ENCODE measurements at regions not wholly inside any gene's neighbourhood (a gene's known extent, or its start where the extent isn't known, plus 50 kb on each side); places are given as distances from the start of the nearest gene placed in this dataset.

- no peak for DNase-seq (ENCODE audit: low spot score)
- in situ Hi-C loops (cut with HindIII; ENCODE audit: low sequenced_read_pairs), result no loop called here
Measured at GRCh38 chr2:199707593-199708185, 143.3 kb downstream of the FTCDNL1 start.

GRCh38 chr2:199705538-199705937, 145.5 kb downstream of the FTCDNL1 start:
- in situ Hi-C loops (cut with HindIII; ENCODE audit: low sequenced_read_pairs), result no loop called here
- DNase-seq (ENCODE audit: low spot score), result no peak

- peak; percentile 18 for DNase-seq (ENCODE audit: low spot score)
- in situ Hi-C loops (cut with HindIII; ENCODE audit: low sequenced_read_pairs), result no loop called here
Measured at GRCh38 chr2:199704358-199705238, 146.4 kb downstream of the FTCDNL1 start.

GRCh38 chr2:199703199-199703598, 147.8 kb downstream of the FTCDNL1 start:
- in situ Hi-C loops (cut with HindIII; ENCODE audit: low sequenced_read_pairs), result no loop called here

GRCh38 chr2:199697469-199697868, 153.5 kb downstream of the FTCDNL1 start:
- in situ Hi-C loops (cut with HindIII; ENCODE audit: low sequenced_read_pairs), result no loop called here
- no peak for DNase-seq (ENCODE audit: low spot score)

More at GRCh38 chr2:199703199-199703598, 147.8 kb downstream of the FTCDNL1 start:
- no peak for DNase-seq (ENCODE audit: low spot score)

GRCh38 chr2:199696048-199696447, 154.9 kb downstream of the FTCDNL1 start:
- DNase-seq (ENCODE audit: low spot score), result no peak
- in situ Hi-C loops (cut with HindIII; ENCODE audit: low sequenced_read_pairs), result no loop called here

DNA sequence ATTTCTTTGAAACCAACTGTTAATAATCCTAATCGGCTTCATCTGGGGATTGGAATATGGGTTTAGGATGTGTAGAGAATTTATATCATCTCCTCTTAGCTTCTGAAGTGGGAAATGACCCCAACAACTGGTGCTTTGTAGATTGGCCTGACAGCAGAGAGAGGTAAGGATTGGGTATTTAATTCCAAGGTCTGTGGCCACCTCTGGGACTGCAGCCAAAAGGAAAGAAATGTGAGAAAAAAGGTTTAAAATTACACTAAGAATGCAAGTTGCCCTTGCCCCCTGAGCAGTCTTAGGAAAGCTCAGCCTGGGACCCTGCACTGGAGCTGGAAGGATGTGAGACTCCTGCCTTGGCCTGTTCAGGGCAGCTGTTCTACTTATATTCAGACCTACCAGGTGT, 157.1 kb downstream of the FTCDNL1 start:
- in situ Hi-C loops (cut with HindIII; ENCODE audit: low sequenced_read_pairs), result no loop called here
- no peak for DNase-seq (ENCODE audit: low spot score)

- no peak for DNase-seq (ENCODE audit: low spot score)
- in situ Hi-C loops (cut with HindIII; ENCODE audit: low sequenced_read_pairs), result no loop called here
Measured at GRCh38 chr2:199692489-199692888, 158.5 kb downstream of the FTCDNL1 start.

- in situ Hi-C loops (cut with HindIII; ENCODE audit: low sequenced_read_pairs), result no loop called here
- DNase-seq (ENCODE audit: low spot score), result no peak
Measured at GRCh38 chr2:199690225-199690624, 160.8 kb downstream of the FTCDNL1 start.

GRCh38 chr2:199685669-199686068, 165.3 kb downstream of the FTCDNL1 start:
- in situ Hi-C loops (cut with HindIII; ENCODE audit: low sequenced_read_pairs), result no loop called here
- DNase-seq (ENCODE audit: low spot score), result no peak

DNA sequence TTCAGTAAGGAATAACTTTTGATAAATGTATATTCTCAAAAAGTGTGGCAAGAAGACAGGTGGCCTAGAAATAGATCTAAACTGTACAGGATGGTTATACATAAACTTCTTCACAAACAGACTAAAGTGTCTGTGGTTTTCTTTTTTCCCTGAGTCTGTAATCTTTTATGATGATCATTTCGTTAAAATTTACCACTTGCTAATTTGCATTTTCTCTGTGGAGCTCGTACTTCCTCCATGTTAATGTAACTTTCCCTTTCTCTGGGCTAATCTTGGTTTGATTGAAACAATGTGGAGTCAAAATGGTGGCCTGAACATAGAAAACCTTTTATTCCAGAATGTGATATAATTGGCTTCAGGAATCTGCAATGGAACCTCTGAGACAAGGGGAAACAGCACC, 166.2 kb downstream of the FTCDNL1 start:
- no peak for DNase-seq (ENCODE audit: low spot score)
- in situ Hi-C loops (cut with HindIII; ENCODE audit: low sequenced_read_pairs), result no loop called here

GRCh38 chr2:199684168-199684567, 166.8 kb downstream of the FTCDNL1 start:
- DNase-seq (ENCODE audit: low spot score), result no peak
- in situ Hi-C loops (cut with HindIII; ENCODE audit: low sequenced_read_pairs), result no loop called here

DNA sequence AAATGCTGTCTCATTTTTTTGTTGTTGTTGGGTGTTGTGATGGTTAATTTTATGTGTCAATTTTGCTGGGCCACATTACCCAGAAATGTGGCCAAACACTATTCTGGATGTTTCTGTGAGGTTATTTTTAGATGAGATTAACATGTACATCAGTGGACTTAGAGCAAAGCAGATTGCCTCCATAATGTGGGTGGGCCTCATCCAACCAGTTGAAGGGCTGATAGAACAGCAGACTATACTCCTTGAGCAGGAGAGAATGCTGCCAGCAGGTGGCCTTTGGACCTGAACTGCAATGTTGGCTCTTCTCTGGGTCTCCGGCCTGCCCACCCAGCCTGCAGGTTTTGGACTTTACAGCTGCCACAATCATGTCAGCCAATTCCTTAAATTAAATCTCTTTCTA, 169.0 kb downstream of the FTCDNL1 start:
- in situ Hi-C loops (cut with HindIII; ENCODE audit: low sequenced_read_pairs), result no loop called here

GRCh38 chr2:199680482-199680881, 170.5 kb downstream of the FTCDNL1 start:
- in situ Hi-C loops (cut with HindIII; ENCODE audit: low sequenced_read_pairs), result no loop called here
- no peak for DNase-seq (ENCODE audit: low spot score)

More for the DNA sequence above, 169.0 kb downstream of the FTCDNL1 start:
- DNase-seq (ENCODE audit: low spot score), result no peak

DNA sequence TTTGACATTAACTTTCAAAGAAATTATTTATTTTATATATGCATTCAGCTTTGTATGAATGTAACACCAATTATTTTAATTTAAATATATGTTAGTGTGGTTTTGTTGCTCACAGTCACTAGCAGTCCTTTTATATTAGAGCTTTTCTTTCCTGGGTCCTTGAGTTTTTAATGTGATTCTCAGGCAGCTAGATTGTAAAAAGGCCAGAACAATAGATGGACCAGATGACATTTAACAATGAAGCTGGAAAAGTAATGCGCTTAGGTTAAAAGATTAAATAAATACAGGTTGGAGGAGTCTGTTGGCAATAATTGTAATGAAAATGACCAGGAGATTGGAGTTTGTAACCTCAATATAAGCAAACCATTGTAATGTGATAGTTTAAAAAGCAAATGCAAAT, 171.1 kb downstream of the FTCDNL1 start:
- in situ Hi-C loops (cut with HindIII; ENCODE audit: low sequenced_read_pairs), result no loop called here
- DNase-seq (ENCODE audit: low spot score), result no peak

DNA sequence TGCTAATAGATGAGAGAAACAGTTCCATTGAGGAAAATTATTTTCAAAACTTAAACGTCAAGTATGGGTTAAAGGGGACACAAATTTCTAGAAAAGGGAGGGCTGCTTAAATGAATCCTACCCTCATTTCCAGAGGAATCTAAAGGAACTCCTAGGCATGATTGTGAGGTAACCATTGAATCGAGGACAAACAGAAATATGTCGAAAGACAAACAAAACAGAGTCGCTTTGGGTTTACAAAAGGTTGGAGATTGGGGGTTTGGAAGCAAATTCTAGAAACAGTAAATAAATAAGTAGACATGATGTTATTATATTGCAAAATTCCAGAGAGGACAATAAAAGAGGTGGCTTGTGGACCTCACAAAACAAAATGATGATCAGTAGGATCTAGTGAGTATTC, 173.1 kb downstream of the FTCDNL1 start:
- in situ Hi-C loops (cut with HindIII; ENCODE audit: low sequenced_read_pairs), result no loop called here
- DNase-seq (ENCODE audit: low spot score), result no peak

DNA sequence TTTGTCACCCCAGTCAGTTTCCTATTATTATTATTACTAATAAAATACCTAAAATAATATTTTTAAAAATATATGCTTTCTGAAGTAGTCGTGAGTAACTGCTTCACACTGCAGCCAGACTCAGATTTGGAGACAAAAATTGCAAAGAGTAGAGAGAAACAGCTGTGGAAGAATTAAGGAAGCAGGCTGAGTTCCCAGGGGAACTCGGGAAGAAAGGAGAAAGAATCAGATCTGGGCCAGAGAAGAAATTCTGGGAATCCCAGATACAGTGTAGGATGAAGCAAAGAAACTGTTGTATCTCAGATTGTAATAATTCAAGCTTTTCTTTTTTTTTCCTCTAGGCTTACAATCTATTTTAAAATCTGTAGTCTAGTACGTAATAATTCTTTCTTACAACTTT, 182.3 kb downstream of the FTCDNL1 start:
- in situ Hi-C loops (cut with HindIII; ENCODE audit: low sequenced_read_pairs), result no loop called here
- no peak for DNase-seq (ENCODE audit: low spot score)

DNA sequence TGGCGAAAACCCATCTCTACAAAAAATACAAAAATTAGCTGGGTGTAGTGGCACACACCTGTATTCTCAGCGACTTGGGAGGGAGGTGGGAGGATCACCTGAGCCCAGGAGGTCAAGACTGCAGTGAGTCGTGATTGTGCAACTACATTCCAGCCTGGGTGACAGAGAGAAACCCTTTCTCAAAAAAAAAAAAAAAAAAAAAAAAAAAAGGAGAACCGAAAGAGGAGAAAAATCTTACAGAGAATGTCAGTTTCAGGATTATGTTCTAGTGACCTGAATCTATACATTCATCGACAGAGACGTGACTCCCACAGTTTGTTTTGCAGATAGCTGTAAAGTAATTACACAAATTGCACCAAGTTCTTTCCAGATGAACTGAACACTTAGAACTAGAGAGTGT, 187.8 kb downstream of the FTCDNL1 start:
- no peak for DNase-seq (ENCODE audit: low spot score)
- in situ Hi-C loops (cut with HindIII; ENCODE audit: low sequenced_read_pairs), result no loop called here

GRCh38 chr2:199662255-199662654, 188.7 kb downstream of the FTCDNL1 start:
- no peak for DNase-seq (ENCODE audit: low spot score)
- in situ Hi-C loops (cut with HindIII; ENCODE audit: low sequenced_read_pairs), result no loop called here

- no peak for DNase-seq (ENCODE audit: low spot score)
- in situ Hi-C loops (cut with HindIII; ENCODE audit: low sequenced_read_pairs), result no loop called here
Measured at GRCh38 chr2:199660167-199660566, 190.8 kb downstream of the FTCDNL1 start.

DNA sequence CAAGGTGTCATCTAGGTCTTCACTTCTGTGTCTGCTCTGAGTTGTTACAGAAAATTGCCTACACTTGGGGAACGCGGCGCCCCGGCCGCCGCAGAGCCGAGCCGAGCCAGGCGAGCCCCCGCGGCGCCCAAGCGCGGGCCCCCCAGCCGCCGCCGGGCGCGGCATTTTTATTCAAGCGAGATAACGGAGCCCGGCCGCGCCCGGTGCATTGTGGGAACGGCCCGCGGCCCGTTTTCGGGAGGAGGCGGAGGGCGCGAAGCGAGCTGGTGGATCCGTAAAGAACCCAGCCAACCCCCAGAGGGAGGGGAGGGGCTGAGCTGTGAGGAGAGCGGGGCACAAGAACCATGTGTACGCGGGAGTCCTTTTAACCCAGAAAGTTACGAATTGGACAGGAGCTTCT, 191.8 kb downstream of the FTCDNL1 start:
- no peak for DNase-seq (ENCODE audit: low spot score)
- in situ Hi-C loops (cut with HindIII; ENCODE audit: low sequenced_read_pairs), result no loop called here
